ENCODE measurements at regions not wholly inside any gene's neighbourhood (a gene's known extent, or its start where the extent isn't known, plus 50 kb on each side); places are given as distances from the start of the nearest gene placed in this dataset.

GRCh38 chr1:78410643-78411042 lies 80.1 kb upstream of the PTGFR start:
- no peak for TF ChIP-seq CTCF (IDR thresholded peaks at IDR 0.05; ENCODE audit: insufficient read depth, low read length)
- TF ChIP-seq POLR2AphosphoS5 (IDR thresholded peaks at IDR 0.05; ENCODE audit: low read depth) = no peak

Data from HL-60 (cell line).